GM12873 (cell line): ENCODE measurements at regions not wholly inside any gene's neighbourhood (a gene's known extent, or its start where the extent isn't known, plus 50 kb on each side); places are given as distances from the start of the nearest gene placed in this dataset.

ENCODE experiments used
- TF ChIP-seq, protein P1 (sequence below): IDR thresholded peaks from 2 replicates; pipeline ENCODE4 v1.5.1; 2012; ENCODE audit warnings: low read depth, mild to moderate bottlenecking, moderate library complexity, low read length, control low read depth; ENCODE audit not compliant: insufficient read depth; ENCODE audit errors: missing control alignments

DNA sequence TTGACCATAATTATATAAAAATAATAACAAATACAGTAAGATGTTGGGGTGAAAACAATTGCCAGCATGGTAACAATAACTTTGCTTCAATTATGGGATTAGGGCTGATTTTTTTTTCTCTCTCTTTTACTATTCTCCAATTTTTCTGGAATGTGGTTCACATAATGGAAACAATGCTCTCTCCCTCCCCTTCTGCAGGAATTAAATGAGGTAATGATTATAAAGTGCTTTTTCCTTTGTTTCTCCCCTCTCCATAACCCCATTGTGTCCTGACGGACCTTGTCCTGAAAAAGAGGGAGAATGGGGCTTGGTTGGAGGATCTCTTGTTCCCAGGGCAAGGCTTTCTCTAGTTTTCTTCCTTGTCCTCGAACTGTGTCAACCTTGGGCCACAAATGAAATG, 234.0 kb upstream of the ZNF32 start:
- TF ChIP-seq, protein P1, sequence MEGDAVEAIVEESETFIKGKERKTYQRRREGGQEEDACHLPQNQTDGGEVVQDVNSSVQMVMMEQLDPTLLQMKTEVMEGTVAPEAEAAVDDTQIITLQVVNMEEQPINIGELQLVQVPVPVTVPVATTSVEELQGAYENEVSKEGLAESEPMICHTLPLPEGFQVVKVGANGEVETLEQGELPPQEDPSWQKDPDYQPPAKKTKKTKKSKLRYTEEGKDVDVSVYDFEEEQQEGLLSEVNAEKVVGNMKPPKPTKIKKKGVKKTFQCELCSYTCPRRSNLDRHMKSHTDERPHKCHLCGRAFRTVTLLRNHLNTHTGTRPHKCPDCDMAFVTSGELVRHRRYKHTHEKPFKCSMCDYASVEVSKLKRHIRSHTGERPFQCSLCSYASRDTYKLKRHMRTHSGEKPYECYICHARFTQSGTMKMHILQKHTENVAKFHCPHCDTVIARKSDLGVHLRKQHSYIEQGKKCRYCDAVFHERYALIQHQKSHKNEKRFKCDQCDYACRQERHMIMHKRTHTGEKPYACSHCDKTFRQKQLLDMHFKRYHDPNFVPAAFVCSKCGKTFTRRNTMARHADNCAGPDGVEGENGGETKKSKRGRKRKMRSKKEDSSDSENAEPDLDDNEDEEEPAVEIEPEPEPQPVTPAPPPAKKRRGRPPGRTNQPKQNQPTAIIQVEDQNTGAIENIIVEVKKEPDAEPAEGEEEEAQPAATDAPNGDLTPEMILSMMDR = no peak

DNA sequence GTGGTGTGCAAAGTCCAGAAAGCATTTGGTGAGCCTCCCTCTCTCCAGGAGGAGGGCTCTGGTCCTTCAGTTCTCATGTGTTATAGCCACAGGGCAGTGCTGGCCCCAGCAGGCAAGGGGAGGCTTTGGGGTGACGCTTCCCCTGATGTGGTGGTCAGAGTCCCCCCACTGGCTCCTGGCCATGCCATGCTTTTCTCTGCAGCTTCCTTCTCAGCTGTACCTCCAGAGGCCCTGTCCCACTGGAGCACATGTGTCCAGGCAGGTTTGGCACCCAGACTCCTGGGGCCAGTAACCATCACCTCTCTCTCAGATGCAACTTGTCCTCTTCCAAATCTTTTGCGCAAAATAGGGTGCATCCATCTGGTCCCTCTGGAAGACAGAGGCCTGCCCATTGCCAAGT, 233.0 kb upstream of the ZNF32 start:
- TF ChIP-seq, protein P1 = no peak

DNA sequence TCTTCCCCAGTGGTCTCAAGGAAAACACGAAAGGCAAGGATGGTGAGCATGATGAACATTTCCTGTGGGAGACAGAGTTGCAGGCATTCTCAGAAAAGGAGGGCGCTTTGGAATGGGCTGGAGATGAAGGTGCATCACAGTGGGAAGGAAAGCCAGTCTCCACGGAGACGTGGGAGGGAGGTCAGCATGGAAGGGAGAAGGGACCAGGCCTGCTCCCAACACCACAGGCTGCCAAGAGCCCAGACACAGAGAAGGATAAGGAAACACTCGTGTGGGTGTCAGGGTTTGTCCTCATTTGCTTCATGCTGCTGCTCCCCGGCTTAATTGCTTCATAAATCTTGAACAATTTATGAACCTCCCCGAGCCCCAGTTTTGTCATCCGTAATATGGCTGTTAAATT, 231.5 kb upstream of the ZNF32 start:
- TF ChIP-seq, protein P1 = no peak

DNA sequence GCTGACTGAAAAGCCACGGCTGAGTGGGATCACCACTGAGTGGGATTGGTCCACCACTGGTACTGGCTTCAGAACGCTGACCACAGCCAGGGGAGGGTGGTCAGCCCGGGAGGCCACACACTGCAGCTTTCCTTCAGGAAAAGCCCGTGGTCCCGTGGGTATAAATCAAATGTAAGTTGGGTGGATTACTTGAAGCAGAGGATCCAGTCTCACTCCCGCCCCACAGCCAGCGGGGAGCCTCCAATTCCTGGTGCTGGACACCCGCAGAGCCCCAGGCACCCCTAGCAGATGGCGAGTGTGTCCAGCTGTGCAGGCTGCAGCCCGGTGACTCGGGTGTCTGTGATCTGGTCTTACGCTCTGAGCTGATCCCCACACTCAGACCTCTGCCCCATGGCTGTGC, 231.1 kb upstream of the ZNF32 start:
- TF ChIP-seq, protein P1 = no peak

DNA sequence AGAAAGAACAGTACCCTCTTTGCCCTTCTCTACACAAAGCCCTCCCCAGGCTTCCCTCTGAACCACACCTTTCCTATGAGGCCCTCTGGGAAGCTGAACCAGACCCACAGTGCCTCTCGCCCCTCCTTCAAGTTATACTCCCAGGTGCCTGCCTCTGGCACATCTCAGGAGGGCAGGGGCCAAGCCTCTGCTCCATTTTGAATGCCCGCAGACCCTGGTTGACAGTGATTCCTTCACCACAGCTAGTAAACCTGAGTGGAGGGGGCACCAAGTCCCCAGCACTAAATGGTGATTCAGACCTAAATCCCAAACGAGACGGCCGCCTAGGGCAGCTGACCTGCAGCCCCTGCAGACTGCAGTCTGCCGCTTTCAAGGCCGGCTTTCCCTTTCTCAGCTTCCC, 230.5 kb upstream of the ZNF32 start:
- TF ChIP-seq, protein P1 = no peak

DNA sequence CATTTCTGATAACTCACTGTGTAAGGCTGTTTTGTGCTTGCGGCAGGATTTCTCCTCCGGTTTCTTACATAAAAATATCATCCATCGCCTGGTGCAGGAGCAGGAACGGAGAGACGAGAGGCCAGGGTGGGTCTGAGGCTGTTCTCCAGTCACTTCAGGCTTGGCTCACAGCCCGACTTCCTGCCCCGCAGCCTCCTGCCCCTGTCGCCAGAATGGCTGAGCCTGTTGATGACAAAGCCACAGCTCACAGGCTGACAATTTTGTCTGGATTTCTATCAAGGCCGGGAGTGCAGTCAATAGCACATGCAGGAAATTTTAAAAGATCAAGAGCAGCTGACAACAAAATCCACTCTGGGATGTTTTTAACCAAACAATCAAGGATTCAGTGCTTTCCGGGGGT, 229.7 kb upstream of the ZNF32 start:
- TF ChIP-seq, protein P1 = no peak

DNA sequence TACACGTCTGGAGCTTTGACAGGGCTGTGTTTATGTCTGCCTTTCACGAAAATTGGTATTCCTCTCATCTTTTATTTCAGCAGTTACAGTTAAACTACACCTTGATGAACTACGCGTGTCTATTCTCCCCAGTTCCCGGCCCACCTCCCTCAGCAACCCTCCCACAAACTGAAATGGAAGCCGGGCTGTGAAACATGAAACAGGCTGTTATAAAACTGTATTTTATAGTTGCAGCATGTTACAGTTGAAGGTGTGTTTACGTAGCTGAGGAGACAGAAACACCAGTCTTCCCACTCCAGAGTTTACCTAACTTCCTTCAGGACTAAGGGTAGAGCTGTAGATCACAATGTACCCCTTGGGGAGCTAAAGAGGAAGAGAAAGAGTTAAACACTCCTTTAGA, 228.3 kb upstream of the ZNF32 start:
- TF ChIP-seq, protein P1 = no peak

DNA sequence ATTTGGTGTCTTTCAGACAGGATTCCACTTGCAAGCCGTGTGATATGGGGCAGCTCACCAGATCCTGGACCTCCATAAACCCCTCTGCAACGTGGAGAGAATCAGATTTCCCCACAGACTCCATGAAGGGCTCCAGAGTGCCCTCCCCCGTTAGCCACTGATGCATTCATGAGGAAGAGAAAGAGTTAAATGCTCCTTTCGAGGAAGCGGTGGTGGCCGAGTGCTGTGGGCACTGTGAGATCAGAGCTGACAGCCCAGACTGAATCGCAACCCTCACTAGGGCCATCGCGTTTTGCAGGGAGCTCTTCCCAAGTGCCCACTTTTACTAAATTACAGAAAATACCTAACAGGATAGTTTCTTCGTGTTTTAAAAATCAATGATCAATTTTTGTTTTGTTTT, 226.3 kb upstream of the ZNF32 start:
- TF ChIP-seq, protein P1 = no peak
